GM18505 (cell line): ENCODE measurements at regions not wholly inside any gene's neighbourhood (a gene's known extent, or its start where the extent isn't known, plus 50 kb on each side); places are given as distances from the start of the nearest gene placed in this dataset.

Experiments used
- ATAC-seq: cut with Tn5 transposase; IDR thresholded peaks from one replicate; pipeline ENCODE4 v1.9.1; 2021; ENCODE audit not compliant: unreplicated experiment
- POLR2A ChIP-seq: IDR thresholded peaks from 4 replicates; pipeline ENCODE4 v1.6.1; 2011; ENCODE audit warnings: borderline replicate concordance; ENCODE audit not compliant: insufficient read depth, insufficient read length; ENCODE audit errors: extremely low read depth

GRCh38 chr14:53215101-53215500 lies 62.0 kb upstream of the DDHD1 start:
- ATAC-seq: no peak
- TF ChIP-seq POLR2A: no peak

- ATAC-seq: no peak
- no peak for TF ChIP-seq POLR2A
Observed at GRCh38 chr14:53214384-53214783, 61.3 kb upstream of the DDHD1 start.

- TF ChIP-seq POLR2A: no peak
- no peak for ATAC-seq
Observed at GRCh38 chr14:53213761-53214160, 60.6 kb upstream of the DDHD1 start.

- no peak for TF ChIP-seq POLR2A
- no peak for ATAC-seq
Observed at GRCh38 chr14:53209370-53209769, 56.2 kb upstream of the DDHD1 start.
